GM19467 (cell line): ENCODE measurements at regions not wholly inside any gene's neighbourhood (a gene's known extent, or its start where the extent isn't known, plus 50 kb on each side); places are given as distances from the start of the nearest gene placed in this dataset.

Experiments
- ATAC-seq: cut with Tn5 transposase; IDR thresholded peaks from one replicate; pipeline ENCODE4 v1.9.1; 2021; ENCODE audit warnings: mild to moderate bottlenecking, moderate library complexity; ENCODE audit not compliant: unreplicated experiment

- ATAC-seq: no peak
These were observed 496.9 kb downstream of the SOX6 start for GRCh38 chr11:15859411-15859810.

GRCh38 chr11:15861256-15861655 is 495.1 kb downstream of the SOX6 start:
- ATAC-seq: no peak

- no peak for ATAC-seq
These were observed 492.9 kb downstream of the SOX6 start for GRCh38 chr11:15863411-15863810.

GRCh38 chr11:15864026-15864805 is 492.1 kb downstream of the SOX6 start:
- ATAC-seq: no peak

GRCh38 chr11:15865212-15865987 is 490.9 kb downstream of the SOX6 start:
- ATAC-seq: no peak

GRCh38 chr11:15867871-15868270 is 488.5 kb downstream of the SOX6 start:
- ATAC-seq: no peak

GRCh38 chr11:15870911-15871310 is 485.4 kb downstream of the SOX6 start:
- ATAC-seq: no peak

GRCh38 chr11:15871904-15872626 is 484.3 kb downstream of the SOX6 start:
- ATAC-seq: no peak

- no peak for ATAC-seq
These were observed 482.8 kb downstream of the SOX6 start for GRCh38 chr11:15873501-15873900.

GRCh38 chr11:15874704-15875103 is 481.6 kb downstream of the SOX6 start:
- ATAC-seq: no peak

- no peak for ATAC-seq
These were observed 481.0 kb downstream of the SOX6 start for GRCh38 chr11:15875393-15875792.

- ATAC-seq: no peak
These were observed 480.4 kb downstream of the SOX6 start for GRCh38 chr11:15875943-15876342.

GRCh38 chr11:15878756-15879155 is 477.6 kb downstream of the SOX6 start:
- ATAC-seq: no peak

- ATAC-seq: no peak
These were observed 476.1 kb downstream of the SOX6 start for GRCh38 chr11:15880291-15880690.

- no peak for ATAC-seq
These were observed 473.4 kb downstream of the SOX6 start for GRCh38 chr11:15882876-15883454.

GRCh38 chr11:15883455-15883920 is 472.9 kb downstream of the SOX6 start:
- ATAC-seq: no peak

GRCh38 chr11:15884141-15884540 is 472.2 kb downstream of the SOX6 start:
- no peak for ATAC-seq

GRCh38 chr11:15884777-15885540 is 471.4 kb downstream of the SOX6 start:
- no peak for ATAC-seq

GRCh38 chr11:15885854-15886253 is 470.5 kb downstream of the SOX6 start:
- ATAC-seq: no peak

GRCh38 chr11:15886299-15886698 is 470.0 kb downstream of the SOX6 start:
- no peak for ATAC-seq
